Kidney tubule cell (primary cell): ENCODE measurements at regions not wholly inside any gene's neighbourhood (a gene's known extent, or its start where the extent isn't known, plus 50 kb on each side); places are given as distances from the start of the nearest gene placed in this dataset.

Experiments used
- DNase-seq: peaks from one replicate; pipeline ENCODE4 v3.0.0-alpha.2; 2018; ENCODE audit warnings: low spot score

DNA sequence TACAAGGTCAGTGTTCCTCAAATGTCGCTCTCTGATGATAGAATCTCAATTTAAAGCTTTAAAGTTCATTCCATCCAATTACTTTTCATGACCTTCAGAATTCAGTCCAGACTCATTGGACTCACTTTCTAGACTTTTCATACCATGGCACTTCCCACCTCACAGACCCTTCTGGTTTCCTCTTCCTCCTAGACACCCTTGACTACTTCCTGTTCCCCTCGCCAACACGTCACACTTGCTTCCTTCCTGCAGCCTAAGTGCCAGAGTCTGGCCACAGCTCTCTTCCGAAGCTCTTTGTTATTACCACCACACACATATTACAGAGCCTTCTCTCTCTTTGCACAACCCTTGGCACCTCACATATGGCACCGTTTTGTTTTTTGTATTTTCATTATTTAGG lies 59.1 kb upstream of the UMPS start:
- DNase-seq, result no peak

DNA sequence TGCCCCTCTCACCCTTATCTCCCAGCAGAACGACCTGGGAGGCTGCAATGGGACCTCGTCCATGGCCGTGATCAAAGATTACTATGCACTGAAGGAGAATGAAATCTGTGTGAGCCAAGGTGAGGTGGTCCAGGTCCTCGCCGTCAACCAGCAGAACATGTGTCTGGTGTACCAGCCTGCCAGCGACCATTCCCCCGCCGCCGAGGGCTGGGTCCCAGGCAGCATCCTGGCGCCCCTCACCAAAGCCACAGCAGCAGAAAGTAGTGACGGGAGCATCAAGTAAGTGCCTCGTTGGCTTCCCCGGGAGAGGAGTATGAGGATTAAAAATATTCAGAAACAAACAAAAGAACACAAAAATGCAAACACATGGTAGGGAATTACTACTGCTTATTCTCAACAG lies 55.9 kb upstream of the UMPS start:
- DNase-seq, result no peak

GRCh38 chr3:124676236-124676635 lies 54.0 kb upstream of the UMPS start:
- no peak for DNase-seq

GRCh38 chr3:124679048-124679638 lies 51.1 kb upstream of the UMPS start:
- no peak for DNase-seq
